Hypothalamus (tissue), 51 donors: ENCODE measurements at regions not wholly inside any gene's neighbourhood (a gene's known extent, or its start where the extent isn't known, plus 50 kb on each side); places are given as distances from the start of the nearest gene placed in this dataset.

ENCODE experiments used
- DNase-seq, 51 donors: peaks; one replicate each; lab custom pipeline; 2025; lab: John Stamatoyannopoulos, UW

DNA sequence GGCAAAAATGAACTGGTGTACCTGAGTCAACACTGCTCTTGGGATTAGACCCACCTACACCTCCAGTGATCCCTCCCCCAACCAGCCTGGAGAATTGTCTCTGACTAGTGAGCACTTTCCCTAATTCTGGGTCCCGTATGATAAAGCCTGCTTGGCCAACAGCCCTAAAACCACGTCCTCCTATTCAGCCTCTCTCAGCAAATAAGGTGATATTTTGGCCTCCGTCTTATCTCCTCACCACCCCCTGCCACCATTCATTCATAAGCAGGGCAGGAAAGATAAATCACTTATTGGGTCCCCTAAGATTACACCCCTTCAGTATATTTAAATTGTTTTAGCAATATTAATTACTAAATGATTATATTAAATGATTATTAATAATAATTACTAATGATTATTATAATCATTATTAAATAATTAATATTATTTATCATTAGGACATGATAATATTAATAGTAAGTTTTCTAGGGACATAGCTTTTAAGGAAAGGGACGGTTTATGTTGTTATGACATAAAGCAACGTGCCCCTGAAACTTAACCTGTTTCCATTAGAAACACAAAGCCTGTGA, 108.0 kb downstream of the DUSP10 start:
- no peak for DNase-seq

DNA sequence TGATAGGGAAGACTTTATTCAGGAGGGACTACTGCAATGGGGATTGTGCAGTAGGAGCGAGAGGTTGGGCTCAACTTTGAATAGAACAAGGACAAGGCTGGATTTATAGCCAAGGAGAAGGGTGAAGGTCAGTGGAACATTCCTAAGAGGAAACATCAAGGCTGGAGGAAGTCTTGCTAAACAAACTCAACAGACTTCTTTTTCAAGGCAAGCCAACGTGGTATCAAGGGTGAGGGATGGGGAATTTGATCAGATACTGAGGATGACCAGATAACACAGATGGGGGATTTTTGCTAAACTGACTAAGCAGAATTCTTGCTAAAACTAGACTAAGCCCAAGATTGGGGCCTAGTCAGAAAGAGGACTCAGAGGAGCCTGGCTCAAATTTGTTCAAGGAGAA, 107.3 kb downstream of the DUSP10 start:
- DNase-seq, result no peak

DNA sequence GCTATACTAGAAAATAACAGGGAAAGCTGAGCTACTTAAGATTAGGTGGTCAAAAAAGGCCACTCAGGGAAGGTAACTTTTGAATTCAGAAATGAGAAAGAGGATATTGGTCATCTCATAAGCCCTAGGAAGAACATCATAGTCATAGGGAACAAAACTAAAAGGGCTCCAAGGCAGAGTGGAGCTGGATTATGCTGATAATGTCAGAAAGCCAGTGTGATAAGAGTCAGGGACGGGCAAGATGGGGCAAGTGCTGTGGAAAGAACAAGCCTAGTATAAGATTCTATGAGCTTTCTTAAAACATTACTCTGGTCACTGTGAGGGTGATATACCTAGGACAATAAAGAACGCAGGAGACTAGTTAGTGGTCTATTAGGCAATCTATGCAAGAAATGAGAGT, 106.6 kb downstream of the DUSP10 start:
- no peak for DNase-seq

DNA sequence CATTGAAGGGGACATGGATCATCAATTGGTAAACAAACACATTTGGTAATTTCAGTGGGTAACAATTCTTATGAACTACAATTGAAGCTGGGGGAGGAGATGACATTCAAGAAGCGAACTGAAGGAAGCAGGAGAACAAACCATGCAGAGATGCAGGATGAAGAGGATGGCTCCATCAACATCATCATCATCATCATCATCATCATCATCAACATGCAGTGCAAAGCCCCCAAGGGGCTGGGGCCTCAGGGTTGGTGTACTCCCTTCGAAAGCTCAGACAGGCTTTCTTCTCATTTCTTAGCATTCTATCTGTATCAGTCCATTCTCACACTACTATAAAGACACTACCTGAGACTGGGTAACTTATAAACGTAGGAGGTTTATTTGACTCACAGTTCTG, 105.8 kb downstream of the DUSP10 start:
- no peak for DNase-seq

DNA sequence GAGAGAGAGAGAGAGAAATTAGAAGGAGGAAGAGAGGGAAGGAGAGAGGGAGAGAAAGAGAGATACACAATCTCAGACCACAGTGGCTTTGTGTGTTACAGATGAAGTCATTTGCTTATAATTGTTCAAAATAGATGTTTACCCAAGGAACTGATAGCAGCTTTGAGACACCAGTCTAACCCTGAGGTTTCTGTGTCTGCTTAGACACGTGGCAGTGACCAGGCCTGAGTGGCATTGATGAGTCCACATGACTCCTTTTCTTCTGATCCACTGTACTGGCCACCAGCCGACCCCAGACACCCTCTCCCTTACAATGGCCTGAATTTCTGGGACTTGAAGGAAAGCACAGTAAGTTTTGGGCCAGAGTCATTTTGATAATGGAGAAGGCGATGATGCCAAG, 104.9 kb downstream of the DUSP10 start:
- no peak for DNase-seq

DNA sequence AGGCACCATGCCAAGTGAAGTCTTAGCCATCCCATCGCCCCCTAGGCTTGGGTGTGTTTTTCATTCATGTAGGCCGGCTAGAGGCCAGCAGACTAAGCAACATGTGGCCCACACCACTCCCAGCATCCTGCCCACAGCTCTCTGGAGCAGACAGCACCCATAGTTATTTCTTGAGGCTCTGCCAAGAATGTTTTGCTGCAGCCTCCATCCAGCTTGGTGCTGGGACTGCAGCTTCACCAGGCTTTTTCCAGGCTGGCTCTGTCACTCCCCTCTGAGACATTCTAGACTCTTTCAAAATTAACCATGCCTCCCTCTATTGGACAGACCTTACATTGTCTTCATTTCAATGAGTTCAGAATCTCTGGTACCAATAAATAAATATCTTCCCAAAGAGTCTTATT, 104.2 kb downstream of the DUSP10 start:
- DNase-seq, result peak in 4 of 51 donors; percentile 1 to 8 (median 4)

DNA sequence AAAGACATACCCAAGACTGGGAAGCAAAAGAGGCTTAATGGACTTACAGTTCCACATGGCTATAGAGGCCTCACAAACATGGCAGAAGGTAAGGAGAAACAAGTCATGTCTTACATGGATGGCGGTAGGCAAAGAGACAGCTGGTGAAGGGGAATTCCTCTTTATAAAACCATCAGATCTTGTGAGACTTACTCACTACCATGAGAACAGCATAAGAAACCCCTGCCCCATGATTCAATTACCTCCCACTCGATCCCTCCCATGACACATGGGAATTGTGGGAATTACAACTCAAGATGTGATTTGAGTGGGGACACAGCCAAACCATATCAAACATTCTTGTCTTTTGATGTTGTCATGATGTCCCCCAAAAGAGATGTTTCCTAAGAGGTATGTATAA, 103.3 kb downstream of the DUSP10 start:
- no peak for DNase-seq

DNA sequence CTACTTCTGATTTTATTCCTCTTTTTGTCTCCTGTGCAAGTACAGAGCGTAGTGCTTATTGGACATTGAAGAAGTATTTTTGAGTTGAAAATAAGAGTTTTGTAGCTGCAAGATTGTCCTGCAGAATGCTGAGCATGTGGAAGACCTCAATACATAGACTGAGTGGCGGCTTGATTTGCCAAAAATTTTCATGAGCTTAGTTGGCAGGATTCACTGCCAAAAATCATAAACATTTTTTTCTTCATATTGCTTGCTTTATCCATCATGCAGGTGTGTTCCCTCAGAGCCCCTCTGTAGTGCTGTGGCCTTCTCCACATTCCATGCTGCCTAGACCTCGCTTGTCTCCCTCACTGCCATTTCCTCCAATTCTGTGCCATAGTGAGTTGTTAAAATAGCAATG, 100.1 kb downstream of the DUSP10 start:
- DNase-seq, result no peak

DNA sequence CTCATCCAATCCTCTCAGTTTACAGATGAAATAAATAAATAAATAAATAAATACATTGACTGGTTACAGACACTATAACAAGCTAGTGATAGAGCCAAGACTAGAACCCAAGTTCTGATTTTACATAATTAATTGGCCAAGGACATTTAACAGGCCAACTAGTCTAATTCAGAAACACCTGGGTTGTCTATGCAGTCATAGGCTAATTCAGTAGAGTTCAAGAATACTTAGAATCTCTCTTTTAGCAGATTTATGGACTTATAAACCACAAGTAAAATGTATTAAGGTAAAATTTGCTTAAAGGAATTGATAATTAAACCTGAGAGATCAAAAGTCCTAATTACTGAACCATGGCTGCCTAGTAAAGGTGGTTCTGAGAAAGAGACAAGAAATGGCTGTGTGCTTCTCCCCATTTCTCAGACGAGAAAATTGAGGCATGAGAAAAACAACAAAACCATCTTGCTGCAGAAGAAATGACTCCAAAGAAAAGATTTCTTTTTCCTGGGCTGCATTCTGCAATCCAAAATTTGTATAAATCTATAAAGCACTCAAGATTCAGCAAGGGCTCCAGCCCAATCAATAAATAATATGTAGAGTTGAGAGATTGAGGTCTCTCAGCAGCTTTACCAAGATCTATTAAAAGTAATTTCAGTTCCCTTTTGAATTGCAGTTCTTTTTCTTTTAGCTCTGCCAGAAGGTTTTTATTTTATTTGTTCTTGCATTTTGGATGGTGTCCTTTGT, 98.3 kb downstream of the DUSP10 start:
- DNase-seq, result no peak

DNA sequence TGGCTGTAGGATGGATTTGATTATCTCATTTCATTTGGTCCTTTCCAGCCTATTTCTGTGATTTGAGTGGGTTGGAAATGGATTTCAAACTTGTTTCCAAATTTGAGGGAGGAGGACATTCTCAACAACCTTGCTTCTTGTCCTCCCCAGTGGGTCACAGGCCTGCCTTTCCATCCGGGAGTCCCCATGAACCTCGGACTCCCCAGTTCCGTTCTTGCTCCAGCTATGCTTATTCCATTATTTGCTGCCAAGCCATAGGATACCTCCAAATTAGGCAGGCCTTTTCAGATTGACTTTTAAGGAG, 97.8 kb downstream of the DUSP10 start:
- DNase-seq, result no peak

DNA sequence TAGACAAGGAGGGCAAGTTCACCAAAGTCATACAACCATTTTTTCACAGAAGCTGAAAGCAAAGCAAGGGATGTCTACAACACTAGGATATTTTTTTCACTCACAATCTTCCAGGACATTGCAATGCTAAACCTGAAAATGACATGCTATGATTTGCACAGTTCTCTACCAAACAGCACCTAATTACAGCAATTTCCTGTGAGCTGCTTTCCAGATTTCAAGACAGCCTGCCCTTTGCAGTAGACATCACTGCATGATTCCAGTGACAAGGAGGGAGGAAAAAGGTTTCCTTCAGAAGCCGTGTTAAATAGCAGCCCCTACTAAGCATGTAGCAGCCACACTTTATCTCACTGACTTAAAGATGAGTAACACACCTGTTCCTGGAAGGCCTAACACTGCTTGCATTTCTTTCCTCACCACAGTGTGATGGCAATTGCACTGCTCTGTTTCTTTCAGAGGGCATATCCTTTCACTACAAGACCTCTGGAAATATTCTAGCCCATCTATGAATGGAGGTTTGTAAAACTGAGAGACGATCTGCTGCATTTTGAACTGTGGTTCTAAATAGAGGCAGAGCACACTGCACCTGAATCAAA, 97.1 kb downstream of the DUSP10 start:
- DNase-seq, result peak in 1 of 51 donors; percentile 5

DNA sequence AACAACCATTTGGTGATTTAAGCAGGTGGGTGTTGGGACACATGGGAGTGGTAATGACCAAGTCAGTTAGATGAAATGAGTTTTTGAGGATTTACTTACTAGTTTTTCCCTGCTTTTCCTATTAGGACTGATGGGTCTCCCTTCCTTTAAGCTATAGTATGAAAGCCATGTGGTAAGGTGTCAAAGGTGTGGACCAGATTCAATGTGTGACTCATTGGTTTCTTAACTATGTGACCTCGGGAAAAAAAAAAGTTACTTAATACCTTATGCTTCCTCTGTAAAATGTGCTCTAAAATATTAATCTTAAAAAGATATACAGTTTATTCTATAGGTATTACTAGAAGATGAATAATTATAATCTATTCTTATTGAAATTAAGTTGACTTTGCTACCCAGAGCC, 93.7 kb downstream of the DUSP10 start:
- DNase-seq, result no peak
